Left forelimb (tissue), 1 donor: ENCODE measurements at regions not wholly inside any gene's neighbourhood (a gene's known extent, or its start where the extent isn't known, plus 50 kb on each side); places are given as distances from the start of the nearest gene placed in this dataset.

Source experiments
- DNase-seq: peaks from one replicate; pipeline ENCODE4 v3.0.0-alpha.2; 2018; ENCODE audit warnings: low spot score

- DNase-seq = no peak
Observed at GRCh38 chr17:5694551-5694950, 110.2 kb upstream of the NLRP1 start.

DNA sequence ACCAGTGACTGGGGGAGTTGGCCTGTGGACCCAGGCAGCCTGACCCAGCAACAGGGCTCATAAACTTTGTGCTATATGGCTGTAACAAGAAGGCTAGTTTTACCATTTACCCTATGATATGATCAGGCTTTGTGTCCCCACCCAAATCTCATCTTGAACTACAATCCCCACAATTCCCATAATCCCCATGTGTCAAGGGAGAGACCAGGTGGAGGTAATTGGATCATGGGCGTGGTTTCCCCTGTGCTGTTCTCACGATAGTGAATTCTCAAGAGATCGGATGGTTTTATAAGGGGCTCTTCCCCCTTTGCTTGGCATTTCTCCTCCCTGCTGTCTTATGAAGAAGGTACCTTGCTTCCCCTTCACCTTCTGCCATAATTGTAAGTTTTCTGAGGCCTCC is 111.2 kb upstream of the NLRP1 start:
- no peak for DNase-seq

- no peak for DNase-seq
Observed at GRCh38 chr17:5698959-5699358, 114.7 kb upstream of the NLRP1 start.

GRCh38 chr17:5699814-5700213 is 115.5 kb upstream of the NLRP1 start:
- no peak for DNase-seq

- DNase-seq = no peak
Observed at GRCh38 chr17:5700745-5701144, 116.4 kb upstream of the NLRP1 start.

DNA sequence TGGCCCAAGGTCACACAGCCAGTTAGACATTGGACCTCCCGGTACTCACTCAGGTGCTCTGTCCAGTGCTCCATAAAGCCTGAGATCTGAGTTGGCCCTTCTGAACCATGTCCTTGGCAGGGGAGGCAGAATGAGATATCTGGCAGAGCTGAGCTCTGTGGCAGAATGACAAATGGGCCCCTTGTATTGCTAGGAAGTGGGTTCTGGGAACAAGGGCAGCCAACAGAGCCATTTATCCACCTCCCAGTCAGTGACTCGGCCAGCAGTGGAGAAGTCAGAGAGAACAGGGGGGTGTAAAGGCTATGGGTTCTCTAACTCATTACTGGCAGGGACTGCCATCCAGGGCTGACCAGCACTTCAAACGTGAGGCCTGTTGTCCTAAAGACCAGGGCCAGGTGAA is 117.1 kb upstream of the NLRP1 start:
- no peak for DNase-seq

DNA sequence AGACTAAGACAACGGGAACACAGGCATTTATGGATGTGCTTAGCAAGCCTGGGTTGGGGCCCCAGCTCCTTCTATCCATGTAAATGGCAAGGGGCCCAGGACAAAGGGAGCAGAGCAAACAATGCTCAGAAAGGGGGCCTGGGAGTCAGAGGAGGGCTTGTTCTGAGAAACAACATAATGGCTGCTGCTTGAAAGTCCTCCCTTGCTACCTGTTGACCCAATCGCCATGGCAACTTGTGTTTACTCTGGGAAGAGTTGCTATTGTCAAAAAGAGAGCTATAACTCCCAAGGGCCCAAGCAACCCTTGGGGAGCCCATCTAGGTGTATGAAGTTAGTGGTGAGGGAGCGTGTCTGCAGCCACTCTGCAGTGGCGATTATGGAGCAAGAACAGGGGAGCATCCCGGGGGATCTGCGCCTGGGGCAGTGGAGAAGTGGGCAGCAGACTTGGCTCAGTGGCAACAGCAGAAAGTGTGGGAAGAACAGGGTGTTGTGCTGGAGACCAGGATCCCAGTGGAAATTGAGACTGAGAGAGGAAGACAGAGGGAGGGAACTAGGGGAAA is 118.7 kb upstream of the NLRP1 start:
- DNase-seq = no peak

GRCh38 chr17:5703736-5704135 is 119.4 kb upstream of the NLRP1 start:
- no peak for DNase-seq

GRCh38 chr17:5705081-5705875 is 121.0 kb upstream of the NLRP1 start:
- no peak for DNase-seq

DNA sequence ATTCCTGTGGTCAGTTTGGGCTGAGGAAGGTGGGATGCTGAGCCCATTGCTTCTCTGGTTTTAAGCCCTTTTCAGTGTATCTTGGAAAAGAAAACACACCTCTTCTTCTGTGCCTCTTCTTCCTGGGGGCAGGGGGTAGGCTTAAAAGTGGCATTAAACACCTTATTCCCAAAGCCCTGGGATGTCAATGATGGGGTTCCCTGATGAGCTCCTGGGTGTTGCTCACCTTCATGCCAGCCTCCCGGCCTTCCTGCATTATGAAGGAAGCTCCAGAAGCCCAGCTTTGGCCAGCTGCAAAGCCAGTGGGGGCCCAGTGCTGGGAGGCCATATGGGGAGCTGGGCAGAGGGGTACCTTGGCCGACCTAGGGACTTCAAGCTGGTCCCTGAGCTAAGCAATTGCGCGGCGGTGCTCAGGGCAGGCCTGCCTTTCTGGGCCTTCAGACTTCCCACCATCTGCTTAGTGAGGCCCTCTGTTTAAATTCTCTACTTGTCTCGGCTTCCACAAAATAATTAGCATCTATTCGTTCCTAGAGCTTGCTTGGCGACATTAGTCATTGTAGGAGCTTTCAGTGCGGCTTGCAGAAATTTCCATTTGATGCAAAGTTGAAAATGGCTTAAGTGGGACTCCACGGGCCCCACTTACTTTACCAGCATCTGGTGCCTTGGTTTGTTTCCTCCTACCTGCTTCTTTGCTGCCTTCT is 121.7 kb upstream of the NLRP1 start:
- DNase-seq = no peak

DNA sequence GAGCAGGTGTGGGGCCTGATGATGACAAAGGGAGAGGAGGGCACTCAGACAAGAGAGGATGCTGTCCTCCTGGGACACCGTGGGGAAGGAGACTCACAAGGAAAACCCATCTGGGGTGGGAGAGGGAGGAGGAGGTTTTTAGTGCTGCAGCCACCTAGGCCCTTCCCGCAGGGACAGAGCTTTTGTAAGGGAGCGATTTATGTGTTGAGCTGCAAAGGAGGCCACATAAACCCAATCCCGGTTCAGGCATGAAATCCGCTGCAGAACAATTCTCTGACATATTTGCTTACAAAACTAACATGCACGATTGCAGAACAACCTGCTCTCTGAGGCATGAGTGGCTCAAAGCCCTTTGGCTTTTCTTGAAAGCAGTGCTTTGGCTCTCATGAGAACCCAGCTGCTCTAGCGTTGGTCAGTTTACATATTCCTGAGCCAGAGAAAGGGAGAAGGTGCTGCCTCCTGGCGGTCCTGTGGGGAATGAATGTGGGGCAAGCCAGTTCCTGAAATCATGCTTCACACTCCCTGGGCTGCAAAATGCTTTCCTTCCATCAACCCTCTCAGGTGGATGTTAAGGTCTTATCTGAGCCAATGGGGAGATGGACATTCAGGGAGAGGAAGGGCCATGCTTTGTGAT is 122.4 kb upstream of the NLRP1 start:
- DNase-seq = peak; percentile 74

GRCh38 chr17:5707482-5707881 is 123.2 kb upstream of the NLRP1 start:
- DNase-seq = no peak

- DNase-seq = no peak
Observed at GRCh38 chr17:5708344-5708743, 124.0 kb upstream of the NLRP1 start.

GRCh38 chr17:5711344-5711743 is 127.0 kb upstream of the NLRP1 start:
- no peak for DNase-seq

- DNase-seq = no peak
Observed at GRCh38 chr17:5714993-5715392, 130.7 kb upstream of the NLRP1 start.

- no peak for DNase-seq
Observed at GRCh38 chr17:5715478-5715877, 131.2 kb upstream of the NLRP1 start.

GRCh38 chr17:5718726-5719125 is 134.4 kb upstream of the NLRP1 start:
- no peak for DNase-seq

DNA sequence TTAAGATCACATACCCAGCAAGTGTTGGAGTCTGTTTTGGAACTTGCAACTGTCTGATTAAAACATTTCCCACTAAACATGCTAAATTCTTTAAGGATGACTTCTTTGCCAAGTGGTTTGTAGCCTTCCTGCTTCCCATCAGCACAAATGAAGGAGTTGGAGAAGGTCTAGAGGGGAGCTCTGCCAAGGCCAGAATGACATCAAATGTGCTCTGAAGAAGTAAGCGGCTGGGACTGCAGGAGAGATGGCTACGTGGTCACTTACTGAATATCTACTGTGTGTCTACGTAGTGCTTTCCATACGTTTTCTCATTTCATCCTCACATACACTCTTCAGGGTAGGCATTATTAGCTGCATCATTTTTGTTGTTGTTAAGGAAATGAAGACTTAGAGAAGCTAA is 135.7 kb upstream of the NLRP1 start:
- DNase-seq = no peak

- DNase-seq = no peak
Observed at GRCh38 chr17:5730373-5730772, 146.1 kb upstream of the NLRP1 start.

DNA sequence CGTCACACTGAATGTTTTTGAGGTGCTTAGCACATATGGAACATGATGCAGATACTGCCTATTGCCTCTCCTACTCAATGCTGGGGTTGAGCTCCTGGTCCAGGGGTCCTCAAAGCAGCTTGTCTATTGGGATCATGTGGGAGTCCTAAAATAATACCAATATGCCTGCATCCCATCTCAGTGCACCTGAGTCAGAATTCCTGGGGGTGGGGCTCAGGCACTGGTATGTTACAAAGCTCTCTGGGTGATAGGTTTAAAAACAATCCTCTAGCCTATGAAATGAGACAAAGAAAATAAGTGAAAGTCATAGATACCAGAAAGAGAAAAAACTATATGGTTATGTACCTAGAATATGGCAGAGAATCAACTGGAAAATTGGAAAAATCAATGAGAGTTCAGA is 156.6 kb upstream of the NLRP1 start:
- DNase-seq = no peak

- DNase-seq = no peak
Observed at GRCh38 chr17:5741810-5742209, 157.5 kb upstream of the NLRP1 start.

DNA sequence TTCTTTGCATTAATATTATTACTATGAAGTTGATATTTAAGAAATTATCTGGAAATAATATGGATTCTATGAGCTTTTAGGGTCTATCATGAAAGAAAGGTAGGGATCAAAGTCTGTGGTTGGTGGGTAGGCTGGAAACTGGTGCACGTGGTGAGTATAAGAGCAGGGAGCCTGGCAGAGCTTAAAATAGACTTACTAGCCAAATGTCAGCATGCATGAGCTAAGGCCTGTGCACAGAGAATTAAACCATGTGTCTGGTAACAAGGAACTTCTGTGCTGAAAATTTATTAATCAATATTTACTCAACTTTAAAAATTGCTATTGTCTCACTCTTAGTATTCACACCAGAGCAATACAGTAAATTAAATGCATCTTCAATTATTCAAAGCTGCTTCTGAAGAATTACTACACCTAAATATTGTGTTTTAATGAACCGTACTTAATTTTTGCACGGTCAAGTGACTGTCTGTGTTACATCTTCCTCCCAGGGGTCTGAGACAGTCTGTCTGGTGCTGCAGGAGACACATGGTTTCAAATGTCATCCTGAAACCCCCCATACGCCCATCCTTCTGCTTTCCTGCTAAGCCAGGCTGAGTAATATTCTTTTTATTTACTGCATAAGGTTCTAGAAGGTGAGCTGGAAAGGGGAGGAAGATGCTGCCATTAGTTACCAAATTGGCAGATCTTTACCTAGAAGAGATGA is 161.0 kb upstream of the NLRP1 start:
- DNase-seq = no peak
